ENCODE measurements at regions not wholly inside any gene's neighbourhood (a gene's known extent, or its start where the extent isn't known, plus 50 kb on each side); places are given as distances from the start of the nearest gene placed in this dataset.

GRCh38 chr18:22513721-22514481, 96.2 kb upstream of the CTAGE1 start:
- TF ChIP-seq CTCF (IDR thresholded peaks at IDR 0.05) (no peak), POLR2AphosphoS5 (IDR thresholded peaks at IDR 0.05) (no peak)

All from prostate gland (tissue), 2 donors.